ENCODE measurements at regions not wholly inside any gene's neighbourhood (a gene's known extent, or its start where the extent isn't known, plus 50 kb on each side); places are given as distances from the start of the nearest gene placed in this dataset.

DNA sequence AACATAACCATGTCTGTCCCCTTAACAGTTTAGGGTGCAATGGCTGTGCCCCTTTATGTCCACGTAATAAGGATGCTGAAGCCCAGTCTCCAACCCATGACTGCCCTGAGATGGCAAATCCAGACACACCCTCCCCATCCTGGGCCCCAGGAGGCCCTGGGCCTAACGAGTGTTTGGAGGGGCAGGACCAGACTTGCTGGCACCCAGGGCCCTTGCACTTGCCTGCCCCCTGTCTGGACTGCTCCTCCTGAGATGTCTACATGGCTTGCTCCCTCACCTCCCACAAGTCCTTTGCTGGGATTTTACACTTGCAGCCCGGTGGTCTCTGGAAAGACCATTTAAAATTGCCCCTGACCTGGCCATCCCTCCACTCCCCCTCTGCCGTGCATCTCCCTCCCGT is 132.2 kb upstream of the NECTIN1 start:
- DNase-seq (ENCODE audit: extremely low read depth in 1 of 4, low spot score in 3 of 4) (no peak), FAIRE-seq (no peak), ATAC-seq (no peak)
- Histone ChIP-seq H4K20me1 (replicated peaks; ENCODE audit: control insufficient read depth, insufficient read depth, low read length) (peaks cover 6% of the 10 kb centered on the region; the same call in 1 of the 2 replicates), H3K9me3 (replicated peaks; ENCODE audit: control insufficient read depth, insufficient read depth, low read depth, low read length) (no peaks in the 10 kb centered on the region), H3K9ac (ENCODE audit: insufficient read depth in 1 of 2, low read depth in 2 of 2, low read length in 2 of 2) (no peak overlapping the region), H3K4me3 (no peak overlapping the region), H3K9me1 (ENCODE audit: control insufficient read depth, insufficient read depth, low read length) (no peaks in the 10 kb centered on the region), H3K27ac (ENCODE audit: extremely low read depth, low read depth, low read length) (no peak overlapping the region), H2AFZ (ENCODE audit: low read depth, low read length) (no peak overlapping the region), H3K27me3 (ENCODE audit: control insufficient read depth in 2 of 2, insufficient read depth in 2 of 2, low read length in 2 of 2) (peaks cover 0 to 43% of the 10 kb centered on the region in 2 experiments; a peak in 4 of 5 replicates), H3K4me2 (ENCODE audit: insufficient read depth, low read length) (no peak overlapping the region), H3K36me3 (ENCODE audit: control insufficient read depth, insufficient read depth, low read length) (no peaks in the 10 kb centered on the region), H3K4me1 (replicated peaks in 1 of 2; ENCODE audit: control insufficient read depth in 2 of 2, insufficient read depth in 2 of 2, low read length in 2 of 2) (no peaks in the 10 kb centered on the region), H3K79me2 (ENCODE audit: control insufficient read depth, insufficient read depth, low read length) (no peaks in the 10 kb centered on the region)
- WGBS (ENCODE audit: insufficient coverage, low coverage, missing lambda C conversion rate): 0% methylated on average over 5 of the region's 5 CpGs
- intact Hi-C loops (cut with micrococcal nuclease): no loop called here
- TF ChIP-seq ZNF384 (IDR thresholded peaks at IDR 0.05; ENCODE audit: low read depth, low read length): no peak
- no peak for TF ChIP-seq NFXL1 (CRISPR knock-in tag; IDR thresholded peaks at IDR 0.05)
- TF ChIP-seq ZNF3 (CRISPR knock-in tag; IDR thresholded peaks at IDR 0.05): no peak
- TF ChIP-seq OTX1 (CRISPR knock-in tag; IDR thresholded peaks at IDR 0.05): no peak
- no peak for TF ChIP-seq SUPT5H (IDR thresholded peaks at IDR 0.05)
- no peak for TF ChIP-seq TAF1 (IDR thresholded peaks at IDR 0.05; ENCODE audit: control insufficient read depth, extremely low read depth, insufficient read depth, low read length, severe bottlenecking)
- TF ChIP-seq PHF20 (IDR thresholded peaks at IDR 0.05; ENCODE audit: partially characterized antibody): no peak
- TF ChIP-seq, protein P1, sequence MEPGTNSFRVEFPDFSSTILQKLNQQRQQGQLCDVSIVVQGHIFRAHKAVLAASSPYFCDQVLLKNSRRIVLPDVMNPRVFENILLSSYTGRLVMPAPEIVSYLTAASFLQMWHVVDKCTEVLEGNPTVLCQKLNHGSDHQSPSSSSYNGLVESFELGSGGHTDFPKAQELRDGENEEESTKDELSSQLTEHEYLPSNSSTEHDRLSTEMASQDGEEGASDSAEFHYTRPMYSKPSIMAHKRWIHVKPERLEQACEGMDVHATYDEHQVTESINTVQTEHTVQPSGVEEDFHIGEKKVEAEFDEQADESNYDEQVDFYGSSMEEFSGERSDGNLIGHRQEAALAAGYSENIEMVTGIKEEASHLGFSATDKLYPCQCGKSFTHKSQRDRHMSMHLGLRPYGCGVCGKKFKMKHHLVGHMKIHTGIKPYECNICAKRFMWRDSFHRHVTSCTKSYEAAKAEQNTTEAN (CRISPR knock-in tag; IDR thresholded peaks at IDR 0.05): no peak
- ChIA-PET CTCF (ENCODE audit: low intra/inter-chr PET ratio) (no interaction called here), POLR2A (no interaction called here)
- in situ Hi-C loops (cut with MboI): no loop called here
- BruUV-seq (replicated peaks): no TSS peak

Data from K562 (cell line).